GM12865 (cell line): ENCODE measurements at regions not wholly inside any gene's neighbourhood (a gene's known extent, or its start where the extent isn't known, plus 50 kb on each side); places are given as distances from the start of the nearest gene placed in this dataset.

Experiments used
- DNase-seq: peaks from one replicate; pipeline ENCODE4 v3.0.0; 2010; ENCODE audit warnings: low read depth
- H3K4me3 ChIP-seq: 2 replicates; pipeline ENCODE4 v1.5.1; 2011; ENCODE audit warnings: mild to moderate bottlenecking, low read depth, low read length, control low read depth
- CTCF ChIP-seq: IDR thresholded peaks from 2 replicates; pipeline ENCODE4 v1.5.1; 2011; ENCODE audit warnings: low read length, control low read depth, low read depth, inconsistent platforms; ENCODE audit not compliant: insufficient read depth; ENCODE audit errors: missing control alignments

DNA sequence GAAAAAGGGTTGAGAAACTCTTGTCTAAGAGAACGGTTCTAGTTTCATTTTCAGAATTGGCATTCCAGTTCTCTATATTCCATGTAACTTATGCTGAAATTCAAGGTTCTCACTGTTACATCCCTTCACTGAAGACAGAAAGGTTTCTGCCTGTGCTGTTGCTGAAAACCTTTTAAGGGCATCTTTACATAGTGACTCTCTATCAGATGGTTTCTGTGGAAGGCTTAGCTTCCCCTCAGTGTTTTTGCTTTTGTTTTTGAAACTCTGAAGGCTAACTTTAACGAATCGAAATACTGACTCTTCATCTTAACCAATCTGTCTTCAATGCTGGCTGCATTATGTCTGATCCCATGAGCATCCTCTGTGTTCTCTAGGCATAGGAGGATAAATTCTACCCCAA is 1286.2 kb upstream of the EYS start:
- DNase-seq = peak; percentile 26
- H3K4me3 ChIP-seq = no peak overlapping the region; the same call in 1 of the 2 replicates
- TF ChIP-seq CTCF = no peak

DNA sequence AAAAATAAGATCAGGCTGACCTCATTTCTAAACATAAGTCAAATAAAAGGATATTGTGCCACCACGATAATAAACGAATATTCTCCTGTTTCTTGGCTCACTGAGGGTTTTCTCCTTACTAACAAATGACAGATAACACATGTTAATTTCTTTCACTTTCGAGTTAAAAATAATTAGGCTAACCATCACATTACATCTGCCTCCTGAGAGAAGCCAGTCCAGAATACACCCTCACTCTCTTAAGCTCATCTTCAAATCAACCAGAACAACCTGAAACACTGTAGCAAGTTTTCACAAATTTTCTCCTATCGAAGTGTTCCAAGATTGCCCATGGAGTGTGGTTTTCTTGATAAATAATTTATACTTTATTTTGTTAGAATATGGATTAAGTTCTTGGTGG is 1285.6 kb upstream of the EYS start:
- H3K4me3 ChIP-seq = no peak overlapping the region
- no peak for DNase-seq
- TF ChIP-seq CTCF = no peak

DNA sequence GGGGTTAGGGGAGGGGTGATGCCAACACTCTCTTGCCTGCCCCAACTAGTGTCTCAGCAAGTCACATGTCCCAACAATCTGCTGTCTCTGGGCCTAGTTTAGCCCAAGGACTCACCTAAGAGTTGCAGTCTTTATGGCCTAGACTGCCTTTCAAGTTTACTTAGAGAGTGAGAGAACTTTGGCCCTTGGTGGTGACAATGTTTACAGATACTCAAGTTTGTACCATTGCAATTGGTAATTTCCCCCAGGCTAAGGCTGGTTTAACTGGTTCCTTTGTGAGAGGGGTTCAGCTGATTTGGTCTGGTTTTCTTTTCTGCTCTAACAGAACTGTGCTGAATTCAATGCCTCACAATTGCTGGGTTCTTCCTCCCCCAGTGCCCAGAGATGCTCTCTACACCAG is 1279.9 kb upstream of the EYS start:
- TF ChIP-seq CTCF = no peak
- DNase-seq = no peak
- no peak overlapping the region for H3K4me3 ChIP-seq

- no peak for DNase-seq
- TF ChIP-seq CTCF = no peak
- no peak overlapping the region for H3K4me3 ChIP-seq
Measured at GRCh38 chr6:66985816-66986215, 1278.8 kb upstream of the EYS start.

DNA sequence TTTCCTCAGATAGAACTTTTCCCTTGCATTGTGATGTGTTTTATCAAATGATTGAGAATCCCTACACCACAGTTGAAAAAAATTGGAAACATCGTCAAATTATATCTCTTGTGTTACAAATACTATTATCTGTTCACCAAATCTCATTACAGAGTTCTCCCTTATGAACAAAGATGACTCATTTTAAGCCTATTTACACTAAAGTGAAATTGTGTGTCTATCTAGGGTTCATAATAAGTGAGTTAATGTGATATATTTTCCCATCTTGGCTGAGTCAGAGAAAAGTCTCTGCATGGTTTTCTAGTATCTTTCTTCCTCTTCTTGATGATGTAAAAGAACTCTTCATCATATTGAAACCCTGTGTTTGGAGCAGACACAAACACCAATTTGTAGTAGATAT is 1263.3 kb upstream of the EYS start:
- no peak overlapping the region for H3K4me3 ChIP-seq
- no peak for TF ChIP-seq CTCF
- DNase-seq = no peak

- no peak for TF ChIP-seq CTCF
- no peak for DNase-seq
- H3K4me3 ChIP-seq = no peak overlapping the region
Measured at GRCh38 chr6:66965227-66965626, 1258.2 kb upstream of the EYS start.

DNA sequence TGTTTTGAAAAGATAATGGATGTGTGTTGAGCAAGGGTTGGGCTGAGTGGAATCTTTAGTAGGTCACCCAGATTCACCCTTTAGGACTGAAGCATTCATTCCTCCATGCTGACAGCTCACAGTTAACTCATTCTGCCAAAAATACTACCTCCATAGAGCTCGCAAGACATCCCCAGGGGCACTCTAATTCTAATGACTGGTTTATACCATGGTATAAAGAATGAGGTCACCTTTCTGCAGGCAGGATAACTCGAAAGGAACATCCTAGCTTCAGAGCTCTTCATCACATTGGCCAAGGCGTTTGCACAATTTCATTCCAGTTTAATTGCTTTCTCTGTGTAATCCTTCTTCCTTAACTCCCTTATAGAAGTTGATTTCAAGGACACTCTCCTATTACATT is 1257.2 kb upstream of the EYS start:
- H3K4me3 ChIP-seq = no peak overlapping the region
- TF ChIP-seq CTCF = no peak
- no peak for DNase-seq
